Hepatocyte (in vitro differentiated cells): ENCODE measurements at regions not wholly inside any gene's neighbourhood (a gene's known extent, or its start where the extent isn't known, plus 50 kb on each side); places are given as distances from the start of the nearest gene placed in this dataset.

Experiments
- EZH2 ChIP-seq: fragments of 200-600 bp; sonication (generic); IDR thresholded peaks from 2 replicates; pipeline ENCODE4 v1.6.1; 2016; ENCODE audit warnings: antibody characterized with exemption, mild to moderate bottlenecking, borderline replicate concordance
- EZH2phosphoT487 ChIP-seq: fragments of 200-600 bp; sonication (generic); IDR thresholded peaks from one replicate; pipeline ENCODE4 v1.6.1; 2018; ENCODE audit warnings: antibody characterized with exemption, mild to moderate bottlenecking, low read depth, moderate library complexity; ENCODE audit not compliant: unreplicated experiment, severe bottlenecking
- TF ChIP-seq, protein P1 (sequence below): fragments of 200-600 bp; sonication (generic); IDR thresholded peaks from 2 replicates; pipeline ENCODE4 v1.5.1; 2016; ENCODE audit warnings: antibody characterized with exemption, mild to moderate bottlenecking; ENCODE audit not compliant: poor library complexity

DNA sequence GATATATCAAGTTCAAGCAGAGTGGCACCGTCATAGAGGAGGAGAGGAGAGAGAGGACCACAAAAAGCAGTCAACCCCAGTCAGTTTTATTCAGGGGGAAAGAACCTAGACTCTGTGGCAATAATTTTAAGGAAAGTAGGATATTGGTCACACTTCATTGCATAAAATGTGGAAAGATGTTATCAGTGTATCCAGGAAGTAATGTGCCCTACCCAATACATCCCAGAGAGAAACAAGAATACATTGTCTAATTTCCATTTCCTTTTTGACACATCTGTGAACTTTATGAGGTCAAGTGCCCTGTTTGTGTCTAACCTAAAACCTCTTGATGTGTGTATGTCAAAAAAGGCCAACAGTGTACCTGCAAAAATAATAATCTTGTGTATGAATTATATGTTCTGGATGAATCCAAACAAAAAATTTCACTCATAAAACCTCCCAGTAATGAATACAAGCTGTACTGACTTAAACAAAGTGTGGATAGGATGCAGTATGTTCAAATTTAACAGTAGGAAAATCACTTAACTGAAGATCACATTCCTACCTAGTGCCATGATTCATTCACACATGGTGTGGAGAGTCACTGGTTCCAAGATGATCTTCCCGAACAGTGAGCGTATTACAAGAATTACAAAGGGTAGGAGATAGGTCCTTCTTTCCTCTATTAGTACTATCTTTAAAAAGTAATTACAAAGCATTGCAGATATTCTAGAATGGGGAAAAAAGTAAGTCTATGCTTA is 712.1 kb upstream of the CXADR start:
- TF ChIP-seq, protein P1, sequence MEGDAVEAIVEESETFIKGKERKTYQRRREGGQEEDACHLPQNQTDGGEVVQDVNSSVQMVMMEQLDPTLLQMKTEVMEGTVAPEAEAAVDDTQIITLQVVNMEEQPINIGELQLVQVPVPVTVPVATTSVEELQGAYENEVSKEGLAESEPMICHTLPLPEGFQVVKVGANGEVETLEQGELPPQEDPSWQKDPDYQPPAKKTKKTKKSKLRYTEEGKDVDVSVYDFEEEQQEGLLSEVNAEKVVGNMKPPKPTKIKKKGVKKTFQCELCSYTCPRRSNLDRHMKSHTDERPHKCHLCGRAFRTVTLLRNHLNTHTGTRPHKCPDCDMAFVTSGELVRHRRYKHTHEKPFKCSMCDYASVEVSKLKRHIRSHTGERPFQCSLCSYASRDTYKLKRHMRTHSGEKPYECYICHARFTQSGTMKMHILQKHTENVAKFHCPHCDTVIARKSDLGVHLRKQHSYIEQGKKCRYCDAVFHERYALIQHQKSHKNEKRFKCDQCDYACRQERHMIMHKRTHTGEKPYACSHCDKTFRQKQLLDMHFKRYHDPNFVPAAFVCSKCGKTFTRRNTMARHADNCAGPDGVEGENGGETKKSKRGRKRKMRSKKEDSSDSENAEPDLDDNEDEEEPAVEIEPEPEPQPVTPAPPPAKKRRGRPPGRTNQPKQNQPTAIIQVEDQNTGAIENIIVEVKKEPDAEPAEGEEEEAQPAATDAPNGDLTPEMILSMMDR = no peak
- TF ChIP-seq EZH2 (no peak), EZH2phosphoT487 (no peak)
